HG02798 (cell line): ENCODE measurements at regions not wholly inside any gene's neighbourhood (a gene's known extent, or its start where the extent isn't known, plus 50 kb on each side); places are given as distances from the start of the nearest gene placed in this dataset.
"Not testable (repeated sequence)": the region's sequence is repeated elsewhere in the genome, so short reads cannot be mapped to it uniquely, and the experiment has no call there.

ENCODE experiments used
- ATAC-seq: cut with Tn5 transposase; IDR thresholded peaks from one replicate; pipeline ENCODE4 v1.9.1; 2021; ENCODE audit warnings: mild to moderate bottlenecking; ENCODE audit not compliant: unreplicated experiment, poor library complexity

DNA sequence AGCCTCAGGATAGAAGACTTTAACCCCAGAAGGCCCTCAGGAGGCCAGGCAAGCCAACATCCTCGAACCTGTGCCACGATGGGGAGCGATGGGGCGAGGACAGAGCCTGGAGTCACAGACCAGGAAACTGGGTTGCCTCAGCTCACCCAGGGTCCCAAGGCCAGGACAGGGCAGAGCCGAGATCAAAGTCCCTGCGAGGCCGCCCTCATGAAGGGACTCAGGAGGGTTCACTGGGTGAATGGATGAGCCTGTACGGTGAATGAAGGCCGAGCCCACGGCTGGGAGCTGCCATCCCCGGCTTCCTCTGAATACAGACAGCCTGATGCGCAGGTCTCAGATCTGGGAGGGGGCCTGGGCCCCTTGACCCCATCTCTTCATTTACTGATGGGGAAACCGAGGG, 170.1 kb upstream of the FOXD4L5 start:
- not testable (repeated sequence) for ATAC-seq

DNA sequence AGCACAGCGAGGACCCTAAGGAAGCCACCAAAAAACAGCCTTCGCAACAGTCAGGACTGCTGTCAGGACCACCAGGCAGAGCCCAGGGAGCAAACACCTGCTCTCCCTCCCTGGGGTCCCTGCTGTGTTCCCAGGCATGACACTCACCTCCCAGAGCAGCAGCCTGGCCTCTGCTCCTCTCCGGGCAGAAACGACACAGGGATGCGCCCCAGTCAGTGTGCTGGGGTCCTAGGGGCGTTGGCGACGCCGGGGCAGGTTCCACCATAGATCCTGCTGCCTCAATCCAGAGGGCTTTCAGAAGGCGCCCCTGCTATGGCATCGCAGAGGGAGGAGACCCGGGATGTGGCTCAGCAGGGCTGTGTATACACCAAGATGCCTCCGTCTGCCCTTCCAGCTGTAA, 169.7 kb upstream of the FOXD4L5 start:
- ATAC-seq, result not testable (repeated sequence)

DNA sequence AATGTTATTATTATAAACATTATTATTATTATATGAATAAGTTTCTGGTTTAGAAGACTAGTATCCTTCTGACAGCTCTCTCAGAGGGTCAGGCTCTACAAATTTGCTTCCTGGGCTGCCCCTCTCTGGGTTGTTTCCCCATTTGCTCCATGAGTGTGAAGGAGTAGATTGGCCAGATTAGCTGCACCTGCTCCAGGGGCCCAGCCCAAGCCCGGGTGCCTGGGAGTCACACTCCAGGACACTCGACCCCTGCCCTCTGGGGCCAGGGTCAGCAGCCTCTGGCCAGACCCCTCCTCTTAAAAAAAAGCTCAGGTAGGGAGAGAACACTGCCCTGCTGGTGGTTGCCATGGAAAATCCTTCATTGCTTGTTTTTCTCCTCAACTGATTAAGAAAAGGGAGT, 169.0 kb upstream of the FOXD4L5 start:
- ATAC-seq, result not testable (repeated sequence)

DNA sequence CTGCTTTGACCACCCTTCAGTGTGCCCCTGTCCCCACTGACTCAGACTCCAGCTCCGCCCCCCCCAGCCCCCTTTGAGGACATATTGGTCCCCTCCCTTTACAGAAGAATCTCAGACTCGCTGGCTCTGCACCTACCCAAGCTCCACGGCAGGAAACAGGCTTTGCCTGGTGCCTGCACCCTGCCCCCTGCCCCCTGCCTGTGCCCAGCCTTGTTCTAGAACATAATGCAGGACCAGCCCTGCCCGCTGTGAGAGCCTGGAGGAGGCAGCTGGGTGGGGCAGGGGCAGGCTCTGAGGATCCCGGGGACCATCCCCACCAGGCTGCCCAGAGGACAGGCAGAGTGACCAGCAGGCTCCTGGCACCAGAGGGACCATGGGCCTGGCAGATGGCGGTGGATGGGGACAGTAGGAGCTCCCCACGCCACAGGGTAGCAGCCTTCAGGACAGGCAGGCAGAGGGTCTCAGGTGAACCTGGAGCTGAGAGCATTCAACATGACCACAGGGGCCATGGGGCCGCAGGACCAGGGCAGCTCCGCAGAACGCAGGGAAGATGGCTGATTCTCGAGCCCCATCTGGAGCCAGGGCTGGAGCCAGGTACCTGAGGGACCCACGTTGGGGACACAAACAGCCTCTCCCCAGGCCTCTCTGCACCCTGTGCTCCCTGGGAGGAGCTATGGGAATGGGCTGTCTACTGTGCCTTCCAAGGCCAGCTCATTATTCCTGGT, 165.0 kb upstream of the FOXD4L5 start:
- ATAC-seq, result not testable (repeated sequence)

DNA sequence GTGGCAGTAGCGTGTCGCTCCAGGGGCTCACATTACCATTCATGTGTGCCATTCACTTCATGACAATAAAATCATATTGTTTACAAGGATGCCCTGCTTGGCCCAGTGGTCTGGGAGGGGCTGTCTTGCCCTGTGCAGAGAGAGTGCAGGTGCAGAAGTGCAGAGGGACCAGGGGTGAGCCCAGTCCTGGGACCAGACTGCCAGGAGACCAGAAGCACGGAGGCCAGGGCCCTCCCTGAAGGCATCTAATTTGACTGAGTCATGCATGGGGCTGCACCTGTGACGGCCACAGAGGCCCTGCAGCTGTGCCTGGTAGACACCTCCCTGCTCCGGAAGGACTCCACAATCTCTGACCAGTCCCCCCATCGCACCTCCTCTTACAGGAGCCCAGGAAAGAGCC, 164.4 kb upstream of the FOXD4L5 start:
- ATAC-seq, result no peak

DNA sequence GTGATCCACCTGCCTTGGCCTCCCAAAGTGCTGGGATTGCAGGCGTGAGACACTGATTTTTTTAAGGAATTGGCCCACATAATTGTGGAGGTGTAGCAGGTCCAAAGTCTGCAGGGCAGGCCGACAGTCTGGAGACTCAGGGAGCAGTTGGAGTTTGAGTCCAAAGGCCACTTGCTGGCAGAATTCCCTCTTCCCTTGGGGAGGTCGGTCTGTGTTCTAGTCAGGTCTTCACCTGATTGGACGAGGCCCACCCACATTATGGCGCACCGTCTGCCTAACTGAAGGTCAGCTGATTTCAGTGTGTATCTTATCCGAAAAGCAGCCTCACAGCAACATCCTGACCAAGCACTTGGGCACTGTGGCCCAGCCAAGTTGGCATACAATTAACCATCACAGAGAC, 162.1 kb upstream of the FOXD4L5 start:
- not testable (repeated sequence) for ATAC-seq

DNA sequence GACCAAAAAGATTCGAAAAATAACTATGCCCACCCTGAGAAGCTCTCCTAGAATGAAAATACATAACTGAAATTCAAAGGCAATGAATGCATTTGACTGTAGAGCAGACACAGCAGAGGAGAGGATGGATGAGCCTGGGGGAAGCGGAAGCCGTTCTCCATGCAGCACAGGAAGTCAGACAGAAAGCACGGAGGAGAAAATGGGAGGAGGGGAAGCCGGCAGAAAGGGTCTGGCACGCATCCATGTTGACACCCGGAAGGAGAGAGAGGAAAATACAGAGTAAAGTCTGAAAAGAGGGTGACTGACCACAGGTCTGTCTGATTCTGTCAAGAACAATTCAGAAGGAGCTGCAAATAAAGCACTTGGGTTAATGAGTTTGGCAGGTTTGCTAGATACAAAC, 161.0 kb upstream of the FOXD4L5 start:
- ATAC-seq, result not testable (repeated sequence)

DNA sequence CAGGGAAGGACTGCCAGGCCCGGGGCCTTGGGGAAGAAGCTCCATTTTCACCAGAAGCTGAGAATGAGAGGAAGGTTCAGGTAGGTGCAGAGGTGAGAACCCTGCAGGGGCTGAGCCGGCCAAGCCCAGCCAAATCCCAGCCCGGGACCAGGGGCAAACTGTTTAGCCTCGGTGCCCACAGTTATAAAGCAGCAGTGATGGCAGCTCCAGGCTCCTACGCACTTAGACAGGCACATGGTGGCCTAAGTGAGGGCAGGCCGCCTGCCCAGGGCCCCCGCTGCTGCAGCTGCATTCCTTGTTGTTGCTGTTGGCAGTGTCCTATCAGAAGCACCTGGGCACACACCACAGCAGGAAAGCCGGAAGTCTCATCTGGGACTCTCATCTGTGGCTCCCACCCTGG, 159.9 kb upstream of the FOXD4L5 start:
- no peak for ATAC-seq

DNA sequence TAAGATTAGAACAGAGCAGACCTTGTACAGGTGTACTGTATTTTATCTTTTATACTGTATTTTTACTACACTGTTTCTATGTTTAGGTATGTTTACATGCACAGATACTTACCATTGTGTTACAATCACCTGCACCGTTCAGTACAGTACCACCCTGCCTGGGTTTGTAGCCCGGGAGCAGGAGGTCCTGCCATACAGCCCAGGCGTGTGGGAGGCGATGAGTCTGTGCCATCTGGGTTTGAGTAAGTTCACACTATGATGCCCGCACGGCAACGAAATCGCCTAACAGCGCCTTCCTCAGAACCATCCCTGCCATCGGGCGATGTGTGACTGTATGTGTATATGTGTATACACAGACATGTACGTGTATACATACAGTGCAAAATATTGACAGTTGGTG, 157.1 kb upstream of the FOXD4L5 start:
- not testable (repeated sequence) for ATAC-seq

DNA sequence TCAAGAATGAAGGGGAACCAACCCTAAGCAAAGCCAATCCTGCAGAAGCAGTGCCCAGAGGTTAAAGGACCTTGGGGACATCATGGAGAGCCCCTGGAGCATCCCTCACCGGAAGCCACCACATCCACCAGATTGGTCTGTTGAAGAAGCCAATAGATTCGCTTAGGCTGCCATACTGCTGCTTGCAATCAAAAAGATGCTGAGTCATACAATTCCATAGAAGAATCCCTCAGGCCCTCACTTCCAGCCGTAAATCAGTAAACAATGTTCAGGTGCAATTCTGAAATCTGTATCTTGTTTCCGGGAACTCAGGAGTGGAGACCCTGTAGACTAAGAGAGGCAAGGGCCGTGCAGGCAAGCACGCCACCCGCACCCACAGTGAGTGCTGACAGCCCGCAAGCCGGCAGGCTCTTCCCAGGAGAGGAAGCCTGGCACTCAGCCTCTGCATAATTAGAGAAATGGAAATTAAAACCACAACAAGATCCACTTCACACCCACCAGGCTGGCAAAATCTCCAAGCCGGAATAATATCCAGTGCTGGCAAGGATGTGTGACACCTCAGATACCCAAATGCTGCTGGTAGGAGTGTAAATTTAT, 156.4 kb upstream of the FOXD4L5 start:
- ATAC-seq, result not testable (repeated sequence)

DNA sequence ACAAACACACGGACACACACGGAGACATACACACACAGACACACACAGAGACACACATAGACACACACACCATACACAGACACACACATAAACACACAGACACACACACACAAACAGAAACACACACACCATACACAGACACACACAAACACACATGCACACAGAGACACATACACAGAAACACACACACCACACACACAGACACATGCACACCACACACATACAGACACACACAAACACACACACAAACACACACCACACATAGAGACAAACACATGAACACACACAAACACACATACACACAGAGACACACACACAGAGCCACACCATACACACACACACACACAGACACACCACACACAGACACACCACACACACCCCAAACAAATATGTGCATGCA, 152.7 kb upstream of the FOXD4L5 start:
- ATAC-seq, result no peak

DNA sequence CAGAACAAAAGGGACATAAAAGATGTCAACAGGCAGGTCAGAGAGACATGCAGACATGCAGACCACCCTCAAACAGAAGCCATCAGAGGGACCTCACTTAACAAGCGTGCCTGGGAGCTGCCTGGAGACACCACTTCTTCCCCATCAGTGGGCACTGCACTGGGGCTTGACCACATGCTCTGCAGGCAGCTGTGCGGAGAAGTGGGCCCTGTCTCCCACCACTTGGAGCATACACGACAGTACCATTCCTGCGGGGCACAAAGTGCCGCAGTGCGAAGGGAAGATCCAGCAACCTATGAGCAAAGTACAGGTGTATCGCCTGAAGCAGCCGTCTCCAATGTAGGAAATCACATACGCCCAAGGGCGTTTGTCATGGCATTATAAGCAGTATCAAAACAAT, 150.5 kb upstream of the FOXD4L5 start:
- ATAC-seq, result no peak

DNA sequence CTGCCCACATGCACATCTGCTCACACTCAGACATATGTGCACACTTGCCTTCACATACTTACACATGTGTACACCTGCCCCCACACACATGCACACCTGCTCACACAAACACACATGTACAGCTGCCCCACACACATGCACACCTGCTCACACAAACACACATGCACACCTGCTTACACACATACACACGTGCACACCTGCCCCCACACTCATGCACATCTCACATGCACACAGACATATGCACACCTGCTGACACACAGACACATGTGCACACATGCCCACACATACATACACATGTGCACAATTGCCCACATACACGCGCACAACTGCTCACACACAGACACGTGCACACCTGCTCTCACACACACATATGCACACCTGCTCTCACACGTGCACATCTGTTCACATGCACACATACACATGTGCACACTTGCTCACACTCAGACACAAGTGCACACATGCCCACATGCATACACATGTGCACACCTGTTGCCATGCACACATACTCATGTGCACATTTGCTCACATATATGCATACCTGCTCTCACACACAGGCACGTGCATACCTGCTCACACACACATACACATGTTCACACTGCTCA, 147.8 kb upstream of the FOXD4L5 start:
- ATAC-seq, result no peak

DNA sequence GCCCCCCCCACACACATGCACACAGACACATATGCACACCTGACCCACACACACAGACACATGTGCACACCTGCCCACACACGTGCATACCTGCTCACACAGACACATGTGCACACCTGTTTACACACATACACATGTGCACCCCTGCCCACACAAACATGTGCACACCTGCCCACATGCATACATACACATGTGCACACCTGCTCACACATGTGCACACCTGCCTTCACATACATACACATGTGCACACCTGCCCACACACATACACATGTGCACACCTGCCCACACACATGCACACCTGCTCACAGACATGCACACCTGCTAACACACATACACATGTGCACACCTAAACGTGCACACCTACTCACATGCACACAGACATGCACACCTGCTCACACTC, 147.0 kb upstream of the FOXD4L5 start:
- no peak for ATAC-seq

DNA sequence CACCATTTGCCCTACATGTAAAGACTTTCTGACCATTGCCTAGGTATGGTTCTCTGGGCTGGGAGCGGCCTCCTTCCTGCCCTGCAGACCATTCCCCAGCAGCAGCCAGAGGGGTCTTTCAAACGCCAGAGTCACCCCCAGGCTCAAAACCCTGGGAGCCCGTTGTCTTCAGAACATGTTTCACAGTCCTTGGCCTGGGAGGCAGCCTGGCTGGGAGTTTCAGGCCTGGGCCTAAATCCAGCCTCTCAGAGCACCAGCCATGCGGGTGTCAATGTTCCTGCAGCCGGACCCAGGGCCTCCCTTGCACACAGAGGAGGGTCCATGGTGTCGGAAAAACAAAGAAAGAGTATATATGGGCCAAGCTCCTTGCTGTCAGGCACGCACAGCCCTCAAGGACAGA, 145.2 kb upstream of the FOXD4L5 start:
- no peak for ATAC-seq

DNA sequence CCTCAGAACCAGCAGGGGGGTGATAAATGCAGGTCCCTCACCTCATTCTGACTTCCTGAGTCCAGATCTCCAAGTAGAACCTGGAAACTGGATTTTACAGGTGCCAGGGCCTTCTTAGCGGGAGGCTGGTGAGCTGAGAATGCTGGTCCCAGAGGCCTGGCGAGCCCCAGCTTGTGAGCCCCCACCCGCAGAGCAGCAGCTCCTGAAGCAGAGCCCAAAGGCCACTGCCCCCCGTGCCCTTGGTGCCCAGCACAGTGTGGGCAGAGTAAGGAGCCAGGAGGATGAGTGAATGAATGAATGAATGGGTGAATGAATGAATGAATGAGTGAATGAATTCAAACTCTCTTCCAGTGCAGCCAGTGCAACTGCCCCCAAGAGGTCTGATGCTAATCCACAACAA, 142.4 kb upstream of the FOXD4L5 start:
- ATAC-seq, result not testable (repeated sequence)

DNA sequence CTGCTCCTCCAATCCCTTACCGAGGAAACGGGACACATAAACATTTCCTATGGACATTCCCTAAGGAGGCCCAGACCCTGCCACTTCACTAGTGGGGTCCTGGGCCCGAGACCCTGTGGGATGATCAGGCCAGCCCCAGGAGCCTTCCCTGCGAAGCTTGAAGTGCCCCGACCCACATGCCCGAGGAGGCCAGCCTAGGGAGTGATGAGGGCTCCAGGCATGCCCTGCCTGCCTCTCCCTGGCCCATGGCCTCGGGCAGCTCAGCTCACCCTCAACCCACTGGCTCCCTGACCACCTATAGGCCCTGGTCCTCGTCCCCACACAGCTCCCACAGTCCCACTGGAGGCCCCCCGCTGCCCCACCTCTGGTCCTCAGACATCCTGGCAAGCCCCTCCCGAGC, 141.8 kb upstream of the FOXD4L5 start:
- ATAC-seq, result not testable (repeated sequence)

DNA sequence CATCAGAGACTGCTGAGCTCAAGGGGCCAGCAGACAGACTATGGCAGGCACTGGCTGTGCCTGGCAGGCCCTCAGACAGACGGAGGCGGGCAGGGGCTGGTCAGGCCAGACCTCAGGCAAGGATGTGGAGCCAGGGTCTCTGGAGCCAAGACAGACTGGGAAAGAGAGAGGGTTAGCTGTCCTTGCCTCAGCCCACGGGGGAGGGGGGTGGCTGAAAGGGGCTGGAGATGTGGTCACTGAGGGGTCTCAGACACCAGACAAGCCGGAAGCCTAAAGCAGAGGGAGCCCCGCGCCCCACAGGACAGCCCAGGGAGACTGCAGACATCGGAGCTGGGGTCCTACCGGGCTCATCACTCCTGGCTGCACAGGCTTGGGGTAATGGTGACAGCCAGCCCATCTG, 141.2 kb upstream of the FOXD4L5 start:
- no peak for ATAC-seq

DNA sequence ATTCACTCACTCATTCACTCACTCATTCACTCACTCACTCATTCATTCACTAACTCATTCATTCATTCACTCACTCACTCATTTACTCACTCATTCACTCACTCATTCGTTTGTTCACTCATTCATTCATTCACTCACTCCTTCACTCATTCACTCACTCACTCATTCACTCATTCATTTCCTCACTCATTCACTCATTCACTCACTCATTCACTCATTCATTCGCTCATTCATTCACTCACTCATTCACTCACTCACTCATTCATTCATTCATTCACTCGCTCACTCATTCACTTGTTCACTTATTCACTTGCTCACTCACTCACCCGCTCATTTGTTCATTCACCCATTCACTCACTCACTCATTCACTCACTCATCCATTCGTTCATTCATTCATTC, 140.2 kb upstream of the FOXD4L5 start:
- not testable (repeated sequence) for ATAC-seq

DNA sequence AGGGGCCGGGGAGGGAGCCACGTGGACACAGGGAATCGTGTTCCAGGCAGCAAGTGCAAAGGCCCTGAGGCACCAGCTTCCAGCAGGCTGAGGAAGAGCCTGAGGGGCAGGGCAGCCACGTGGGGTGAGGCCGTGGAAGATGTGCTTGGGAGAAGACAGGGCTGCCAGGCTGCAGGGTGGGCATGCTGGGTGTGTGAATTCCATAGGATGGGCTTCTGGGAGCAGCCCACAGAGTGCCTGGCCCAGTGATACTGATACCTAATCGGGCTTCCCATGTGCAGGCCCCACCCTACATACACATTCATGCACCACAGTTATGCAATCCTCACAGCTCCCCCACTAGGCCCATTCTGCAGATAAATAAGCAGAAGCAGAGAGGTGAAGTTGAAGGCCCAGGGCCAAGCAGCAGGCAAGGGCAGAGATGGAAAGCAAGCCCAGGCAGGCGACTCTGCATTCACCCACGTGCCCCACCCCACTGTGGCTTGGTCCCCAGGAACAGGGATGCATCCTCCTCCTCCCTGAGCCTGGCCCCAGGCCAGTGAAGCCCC, 139.5 kb upstream of the FOXD4L5 start:
- not testable (repeated sequence) for ATAC-seq

DNA sequence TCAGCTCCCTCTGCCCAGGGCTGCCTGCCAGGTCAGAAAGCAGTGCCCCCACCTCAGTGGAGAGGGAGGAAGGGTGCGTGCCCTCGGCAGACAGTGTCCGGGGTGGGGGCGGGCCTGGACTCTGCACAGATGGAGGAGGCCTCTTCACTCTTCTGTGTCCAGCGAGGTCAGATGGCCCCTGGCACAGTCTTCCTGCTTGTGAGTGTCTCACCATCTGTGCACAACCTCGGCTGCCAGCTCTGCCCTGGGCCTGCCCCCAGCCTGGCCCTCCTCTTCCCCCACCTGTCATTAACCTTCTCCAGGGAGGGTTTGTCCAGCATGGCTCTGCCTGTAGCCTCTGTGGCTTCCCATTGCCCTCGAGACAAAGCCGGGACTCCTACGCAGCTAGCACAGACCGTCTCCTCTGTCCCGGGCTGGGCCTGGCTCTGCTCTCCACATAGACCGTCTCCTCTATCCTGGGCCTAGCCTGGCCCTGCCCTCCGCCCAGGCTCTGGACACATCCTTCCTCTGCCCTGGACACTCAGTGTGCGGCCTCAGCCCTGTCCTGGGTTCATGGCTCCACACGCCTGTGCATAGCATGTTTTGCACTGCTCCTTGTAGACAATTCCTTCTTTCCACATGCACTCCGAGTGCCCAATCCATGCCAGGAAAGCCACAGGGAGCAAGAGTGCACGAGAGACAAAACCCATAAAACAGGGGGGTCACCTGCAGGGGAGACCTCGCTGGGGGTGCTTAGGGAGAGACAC, 138.9 kb upstream of the FOXD4L5 start:
- not testable (repeated sequence) for ATAC-seq
